Neural progenitor cell (in vitro differentiated cells): ENCODE measurements at regions not wholly inside any gene's neighbourhood (a gene's known extent, or its start where the extent isn't known, plus 50 kb on each side); places are given as distances from the start of the nearest gene placed in this dataset.

Experiments used
- CTCF ChIP-seq: fragments of 200-600 bp; sonication (generic); IDR thresholded peaks from 2 replicates; pipeline ENCODE4 v1.5.1; 2017; ENCODE audit warnings: antibody characterized with exemption, mild to moderate bottlenecking
- EZH2 ChIP-seq: fragments of 200-600 bp; sonication (generic); IDR thresholded peaks from 2 replicates; pipeline ENCODE4 v1.6.1; 2017; ENCODE audit warnings: antibody characterized with exemption, mild to moderate bottlenecking, moderate library complexity

DNA sequence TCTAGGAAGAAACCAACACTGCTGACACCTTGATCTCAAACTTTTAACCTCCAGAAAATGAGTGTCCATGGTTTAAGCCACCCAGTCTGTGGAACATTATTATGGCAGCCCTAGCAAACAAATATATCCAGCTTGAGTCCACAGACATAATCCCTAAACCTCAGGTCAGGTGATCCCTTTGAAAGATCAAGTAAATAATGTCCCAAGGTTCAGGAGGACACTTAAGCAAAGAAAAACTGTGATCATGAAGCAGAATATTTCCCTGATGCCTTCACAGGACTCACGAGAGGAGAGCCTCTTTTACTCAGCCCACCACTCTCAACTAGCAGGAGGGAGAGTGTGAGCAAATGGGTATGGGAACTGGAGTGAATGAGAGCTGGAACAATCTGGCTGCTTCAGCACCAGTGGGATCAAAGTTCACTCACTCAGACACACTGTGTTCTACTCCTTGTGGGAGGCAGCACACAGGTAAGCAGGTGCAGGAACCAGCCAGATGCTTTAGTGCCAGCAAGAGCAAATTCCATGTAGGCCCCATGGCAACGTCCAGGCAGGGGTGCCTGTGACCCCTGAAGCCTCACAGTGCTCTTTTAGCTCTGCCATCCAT is 608.4 kb downstream of the RAB28 start:
- TF ChIP-seq CTCF, result no peak
- no peak for TF ChIP-seq EZH2
